ENCODE measurements at regions not wholly inside any gene's neighbourhood (a gene's known extent, or its start where the extent isn't known, plus 50 kb on each side); places are given as distances from the start of the nearest gene placed in this dataset.

- no peak for TF ChIP-seq JUND (IDR thresholded peaks at IDR 0.05; ENCODE audit: low read length)
- TF ChIP-seq, protein P1, sequence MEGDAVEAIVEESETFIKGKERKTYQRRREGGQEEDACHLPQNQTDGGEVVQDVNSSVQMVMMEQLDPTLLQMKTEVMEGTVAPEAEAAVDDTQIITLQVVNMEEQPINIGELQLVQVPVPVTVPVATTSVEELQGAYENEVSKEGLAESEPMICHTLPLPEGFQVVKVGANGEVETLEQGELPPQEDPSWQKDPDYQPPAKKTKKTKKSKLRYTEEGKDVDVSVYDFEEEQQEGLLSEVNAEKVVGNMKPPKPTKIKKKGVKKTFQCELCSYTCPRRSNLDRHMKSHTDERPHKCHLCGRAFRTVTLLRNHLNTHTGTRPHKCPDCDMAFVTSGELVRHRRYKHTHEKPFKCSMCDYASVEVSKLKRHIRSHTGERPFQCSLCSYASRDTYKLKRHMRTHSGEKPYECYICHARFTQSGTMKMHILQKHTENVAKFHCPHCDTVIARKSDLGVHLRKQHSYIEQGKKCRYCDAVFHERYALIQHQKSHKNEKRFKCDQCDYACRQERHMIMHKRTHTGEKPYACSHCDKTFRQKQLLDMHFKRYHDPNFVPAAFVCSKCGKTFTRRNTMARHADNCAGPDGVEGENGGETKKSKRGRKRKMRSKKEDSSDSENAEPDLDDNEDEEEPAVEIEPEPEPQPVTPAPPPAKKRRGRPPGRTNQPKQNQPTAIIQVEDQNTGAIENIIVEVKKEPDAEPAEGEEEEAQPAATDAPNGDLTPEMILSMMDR (IDR thresholded peaks at IDR 0.05; ENCODE audit: control extremely low read depth in 1 of 3, insufficient read depth in 1 of 3, low read depth in 1 of 3, low read length in 3 of 3), result no peak
- no peak for TF ChIP-seq POLR2A (IDR thresholded peaks at IDR 0.05; ENCODE audit: control extremely low read depth in 1 of 2, low read depth in 2 of 2, low read length in 2 of 2)
- TF ChIP-seq KDM1A (IDR thresholded peaks at IDR 0.05; ENCODE audit: borderline replicate concordance, low read length), result no peak
- TF ChIP-seq SIX5 (IDR thresholded peaks at IDR 0.05; ENCODE audit: low read depth, low read length), result no peak
- TF ChIP-seq EZH2 (IDR thresholded peaks at IDR 0.05; ENCODE audit: low read depth, low read length, severe bottlenecking), result no peak
- TF ChIP-seq JUN (IDR thresholded peaks at IDR 0.05; ENCODE audit: low read depth, low read length), result no peak
These were observed 50.0 kb upstream of the LIMCH1 start for GRCh38 chr4:41487868-41488440.
